T-helper 17 cell (primary cell): ENCODE measurements at regions not wholly inside any gene's neighbourhood (a gene's known extent, or its start where the extent isn't known, plus 50 kb on each side); places are given as distances from the start of the nearest gene placed in this dataset.

Experiments
- ATAC-seq: fragments of 150-1000 bp; cut with Tn5 transposase; 2 replicates; pipeline ENCODE4 v1.10.0; 2021; ENCODE audit warnings: mild to moderate bottlenecking, moderate library complexity
- DNase-seq, 3 donors: peaks; one replicate each; pipeline versions ENCODE4 v3.0.0 to v3.0.0-alpha.2; 2020 to 2021
- H3K9me3 ChIP-seq: one replicate; pipeline ENCODE4 v1.7.0; 2013; ENCODE audit warnings: low read length, mild to moderate bottlenecking; ENCODE audit not compliant: control insufficient read depth, poor library complexity, severe bottlenecking
- H3K27ac Mint-ChIP-seq: one replicate; pipeline ENCODE4 v1.8.0; 2022; ENCODE audit warnings: mild to moderate bottlenecking, moderate library complexity, mixed read lengths
- H3K27me3 Mint-ChIP-seq: one replicate; pipeline ENCODE4 v1.8.0; 2022; ENCODE audit warnings: mixed read lengths
- H3K36me3 Mint-ChIP-seq: one replicate; pipeline ENCODE4 v1.8.0; 2022; ENCODE audit warnings: low read depth, mixed read lengths
- H3K4me1 Mint-ChIP-seq: one replicate; pipeline ENCODE4 v1.8.0; 2022; ENCODE audit warnings: mild to moderate bottlenecking, mixed read lengths
- H3K4me3 Mint-ChIP-seq: one replicate; pipeline ENCODE4 v1.8.0; 2022; ENCODE audit warnings: mild to moderate bottlenecking, moderate library complexity, mixed read lengths

DNA sequence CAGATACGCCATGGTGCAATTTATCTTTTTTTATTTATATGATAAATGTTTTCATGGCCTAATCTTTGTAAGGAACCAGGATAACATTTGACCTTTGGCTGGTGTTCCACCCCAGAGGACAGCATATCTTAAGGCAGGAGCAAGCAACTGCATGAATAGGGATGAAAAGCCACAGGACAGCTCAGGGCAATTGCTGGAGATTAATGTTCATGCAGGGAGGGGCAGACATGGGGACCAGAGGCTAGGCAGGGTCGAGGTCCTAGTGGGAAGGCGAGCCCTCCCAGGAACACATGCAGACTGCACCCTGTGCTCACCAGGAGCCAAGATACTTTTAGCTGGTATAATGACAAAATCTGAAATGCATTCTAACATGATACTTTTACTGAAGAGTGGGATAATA is 74.4 kb upstream of the HAO2 start:
- peaks cover 41% of the 10 kb centered on the region for H3K27me3 Mint-ChIP-seq
- DNase-seq (no peak), ATAC-seq (no peak)
- H3K9me3 ChIP-seq: no peaks in the 10 kb centered on the region
- peaks cover 10% of the 10 kb centered on the region for H3K4me1 Mint-ChIP-seq
- H3K4me3 Mint-ChIP-seq: no peak overlapping the region
- H3K27ac Mint-ChIP-seq: no peak overlapping the region
- no peaks in the 10 kb centered on the region for H3K36me3 Mint-ChIP-seq

DNA sequence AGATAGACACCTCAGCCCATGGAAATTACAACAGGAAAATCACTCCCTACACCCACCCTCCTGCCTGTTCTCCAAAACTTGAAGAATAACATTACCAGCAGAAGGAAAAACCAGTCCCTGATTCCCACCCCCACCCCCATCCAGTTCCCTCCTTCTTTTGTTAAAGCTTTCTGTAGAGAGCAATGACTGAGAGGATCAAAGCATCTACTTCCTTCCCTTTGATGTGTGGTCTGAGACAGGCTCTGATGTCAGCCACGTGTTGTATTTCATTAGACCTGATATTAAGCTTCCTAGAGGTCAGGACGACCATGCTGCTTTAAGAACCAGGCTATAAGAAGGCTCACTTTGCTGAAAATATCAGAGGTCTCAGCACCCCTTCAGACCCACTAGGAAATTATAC is 73.9 kb upstream of the HAO2 start:
- no peaks in the 10 kb centered on the region for H3K9me3 ChIP-seq
- DNase-seq: no peak
- Mint-ChIP-seq H3K4me1 (peaks cover 10% of the 10 kb centered on the region), H3K27ac (no peak overlapping the region), H3K27me3 (peaks cover 39% of the 10 kb centered on the region), H3K4me3 (no peak overlapping the region), H3K36me3 (no peaks in the 10 kb centered on the region)
- peak; percentile 47 for ATAC-seq

DNA sequence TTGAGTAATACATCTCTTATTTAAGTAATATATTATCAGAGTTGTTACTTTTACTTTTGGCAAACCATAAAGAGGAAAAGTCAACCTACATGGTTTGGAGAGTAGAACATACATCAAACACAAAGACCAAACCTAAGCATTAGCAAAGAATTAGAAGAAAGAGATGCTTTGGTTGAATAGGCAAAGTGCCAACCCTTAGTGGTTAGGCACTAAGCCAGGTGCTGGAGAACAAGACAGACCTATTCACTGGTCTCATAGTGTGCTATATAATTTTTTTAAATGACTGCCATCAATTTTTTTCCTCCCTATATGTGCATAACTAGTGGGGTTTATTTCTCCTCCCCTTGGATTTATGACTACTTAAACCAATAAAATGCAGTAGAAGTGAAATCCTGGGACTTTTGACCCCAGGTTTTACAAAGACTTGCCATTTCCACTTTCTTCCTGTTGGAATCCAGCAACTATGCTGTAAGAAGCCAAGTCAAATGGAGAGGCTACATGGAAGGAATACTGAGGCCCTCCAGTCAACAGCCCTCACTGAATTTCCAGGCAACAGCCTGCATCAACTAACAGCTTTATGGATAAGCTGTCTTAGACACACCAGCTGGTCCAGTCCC is 69.8 kb upstream of the HAO2 start:
- H3K36me3 Mint-ChIP-seq: no peaks in the 10 kb centered on the region
- H3K27ac Mint-ChIP-seq: no peak overlapping the region
- H3K4me3 Mint-ChIP-seq: no peak overlapping the region
- ATAC-seq (no peak), DNase-seq (no peak)
- H3K4me1 Mint-ChIP-seq: peaks cover 6% of the 10 kb centered on the region
- no peaks in the 10 kb centered on the region for H3K9me3 ChIP-seq
- peaks cover 42% of the 10 kb centered on the region for H3K27me3 Mint-ChIP-seq

DNA sequence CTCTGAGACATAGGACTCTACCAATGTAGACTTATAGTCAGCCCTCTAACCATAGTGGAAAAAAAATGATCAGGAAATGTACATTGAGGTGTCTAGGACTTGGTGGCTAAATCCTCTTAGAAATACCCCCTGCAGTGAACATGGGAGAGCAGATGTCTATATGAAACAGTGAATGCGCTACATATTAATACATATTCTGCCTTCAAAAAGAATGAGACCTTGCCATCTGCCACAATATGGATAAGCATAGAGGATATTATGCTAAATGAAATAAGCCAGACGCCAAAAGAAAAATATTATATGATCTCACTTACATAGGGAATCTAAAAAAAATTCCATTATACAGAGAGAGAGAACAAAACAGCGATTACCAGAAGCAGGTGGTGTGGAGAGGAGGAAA is 66.6 kb upstream of the HAO2 start:
- ATAC-seq (no peak), DNase-seq (no peak)
- H3K9me3 ChIP-seq: no peaks in the 10 kb centered on the region
- H3K27me3 Mint-ChIP-seq: peaks cover 52% of the 10 kb centered on the region
- H3K36me3 Mint-ChIP-seq: peaks cover 2% of the 10 kb centered on the region
- no peaks in the 10 kb centered on the region for H3K4me1 Mint-ChIP-seq
- H3K27ac Mint-ChIP-seq: no peak overlapping the region
- no peak overlapping the region for H3K4me3 Mint-ChIP-seq

DNA sequence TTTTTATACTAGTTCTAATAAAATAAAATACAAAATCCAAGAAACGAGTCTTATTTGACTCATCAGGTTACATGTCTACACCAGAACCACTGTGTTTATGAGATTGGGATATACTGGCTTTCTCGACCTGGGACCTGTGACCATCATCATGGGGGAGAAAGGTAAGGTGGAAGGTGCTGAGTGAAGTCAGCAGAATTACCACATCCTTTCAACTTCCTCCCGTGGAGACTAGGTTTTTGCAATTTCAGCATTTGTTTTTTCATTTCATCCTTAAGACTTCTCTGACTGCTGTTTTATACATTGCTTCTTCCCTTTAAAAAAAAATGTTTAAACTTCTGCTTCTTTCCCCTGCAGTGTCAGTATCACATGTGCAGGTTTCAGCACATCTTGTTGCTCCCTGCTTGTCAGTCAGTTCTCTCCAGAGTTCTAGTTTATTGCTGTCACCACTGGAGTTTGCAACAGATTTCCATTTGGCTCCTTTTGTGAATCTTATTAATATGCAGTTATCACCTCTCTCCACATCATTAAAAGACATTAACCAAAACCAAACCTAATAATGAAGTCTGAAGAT is 60.4 kb upstream of the HAO2 start:
- ATAC-seq: no peak
- H3K27me3 Mint-ChIP-seq: peaks cover 65% of the 10 kb centered on the region

DNA sequence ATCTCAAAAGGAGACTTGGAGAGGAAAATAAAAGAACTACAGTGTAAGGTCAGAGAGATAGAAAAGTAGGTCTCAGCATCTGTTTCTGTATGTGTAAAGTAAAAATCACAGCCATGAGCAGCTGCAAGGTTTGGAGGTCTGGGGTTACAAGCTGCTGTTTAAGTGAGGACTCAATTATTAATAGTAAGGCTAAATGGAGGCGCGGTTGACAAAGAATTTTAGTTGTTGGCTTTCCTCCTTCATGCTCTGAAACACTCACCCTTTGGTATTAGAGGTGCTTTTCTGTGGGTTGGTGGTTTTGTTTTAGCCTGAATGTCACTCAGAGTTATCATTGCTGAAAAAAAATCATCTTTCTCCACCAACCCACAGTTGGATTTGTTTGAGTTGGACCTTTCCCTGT is 59.8 kb upstream of the HAO2 start:
- no peak for DNase-seq
- peaks cover 64% of the 10 kb centered on the region for H3K27me3 Mint-ChIP-seq
- no peak overlapping the region for H3K27ac Mint-ChIP-seq
- ATAC-seq: no peak
- H3K9me3 ChIP-seq: no peaks in the 10 kb centered on the region
- H3K4me3 Mint-ChIP-seq: no peak overlapping the region
- peaks cover 7% of the 10 kb centered on the region for H3K4me1 Mint-ChIP-seq
- peaks cover 2% of the 10 kb centered on the region for H3K36me3 Mint-ChIP-seq

More for the DNA sequence above, 60.4 kb upstream of the HAO2 start:
- no peak for DNase-seq
- no peaks in the 10 kb centered on the region for H3K9me3 ChIP-seq
- H3K27ac Mint-ChIP-seq: no peak overlapping the region
- peaks cover 2% of the 10 kb centered on the region for H3K36me3 Mint-ChIP-seq
- peaks cover 7% of the 10 kb centered on the region for H3K4me1 Mint-ChIP-seq
- H3K4me3 Mint-ChIP-seq: no peak overlapping the region

DNA sequence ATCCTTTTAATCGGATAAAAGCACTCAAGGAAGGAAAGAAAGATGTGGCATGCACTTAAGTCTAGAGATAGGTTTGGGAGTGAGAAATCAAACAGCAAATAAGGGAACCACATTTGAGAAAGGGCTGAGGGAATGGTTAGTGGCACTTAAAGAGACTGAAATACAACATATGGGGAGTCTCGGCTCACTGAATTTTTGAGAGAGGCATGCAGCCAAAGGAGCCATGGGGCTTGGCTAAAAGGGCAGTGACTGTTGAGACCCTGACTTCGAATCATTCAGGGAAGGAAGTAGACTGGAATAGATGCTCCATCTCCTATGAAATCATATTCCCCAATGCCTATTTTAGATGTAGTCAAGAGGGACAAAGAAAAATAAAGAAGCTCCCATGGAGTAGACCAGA is 58.3 kb upstream of the HAO2 start:
- Mint-ChIP-seq H3K4me1 (peaks cover 7% of the 10 kb centered on the region), H3K4me3 (no peak overlapping the region), H3K27me3 (peaks cover 71% of the 10 kb centered on the region), H3K36me3 (peaks cover 4% of the 10 kb centered on the region), H3K27ac (no peak overlapping the region)
- ATAC-seq (no peak), DNase-seq (no peak)
- H3K9me3 ChIP-seq: no peaks in the 10 kb centered on the region

DNA sequence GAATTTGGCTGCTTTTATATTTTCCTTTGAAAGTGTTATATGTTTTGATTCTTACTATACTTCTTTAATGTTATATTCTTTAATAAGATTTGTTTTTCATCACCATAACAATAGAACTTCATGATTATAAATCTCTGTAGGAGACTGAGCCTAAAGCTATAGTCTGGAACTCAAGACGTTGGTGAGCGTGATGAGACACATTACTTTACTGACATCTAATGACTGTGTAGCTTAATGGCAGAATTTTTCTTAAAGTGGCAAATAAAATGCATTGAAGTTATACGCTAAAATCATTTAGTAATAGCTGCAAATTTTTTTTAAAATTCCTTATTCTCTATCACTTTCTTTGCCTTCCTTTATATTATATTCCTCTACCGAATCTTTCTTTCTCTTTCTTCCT is 56.1 kb upstream of the HAO2 start:
- peaks cover 2% of the 10 kb centered on the region for H3K36me3 Mint-ChIP-seq
- no peak overlapping the region for H3K4me3 Mint-ChIP-seq
- H3K9me3 ChIP-seq: no peaks in the 10 kb centered on the region
- H3K4me1 Mint-ChIP-seq: peaks cover 7% of the 10 kb centered on the region
- DNase-seq: no peak
- no peak for ATAC-seq
- no peak overlapping the region for H3K27ac Mint-ChIP-seq
- H3K27me3 Mint-ChIP-seq: peaks cover 54% of the 10 kb centered on the region

DNA sequence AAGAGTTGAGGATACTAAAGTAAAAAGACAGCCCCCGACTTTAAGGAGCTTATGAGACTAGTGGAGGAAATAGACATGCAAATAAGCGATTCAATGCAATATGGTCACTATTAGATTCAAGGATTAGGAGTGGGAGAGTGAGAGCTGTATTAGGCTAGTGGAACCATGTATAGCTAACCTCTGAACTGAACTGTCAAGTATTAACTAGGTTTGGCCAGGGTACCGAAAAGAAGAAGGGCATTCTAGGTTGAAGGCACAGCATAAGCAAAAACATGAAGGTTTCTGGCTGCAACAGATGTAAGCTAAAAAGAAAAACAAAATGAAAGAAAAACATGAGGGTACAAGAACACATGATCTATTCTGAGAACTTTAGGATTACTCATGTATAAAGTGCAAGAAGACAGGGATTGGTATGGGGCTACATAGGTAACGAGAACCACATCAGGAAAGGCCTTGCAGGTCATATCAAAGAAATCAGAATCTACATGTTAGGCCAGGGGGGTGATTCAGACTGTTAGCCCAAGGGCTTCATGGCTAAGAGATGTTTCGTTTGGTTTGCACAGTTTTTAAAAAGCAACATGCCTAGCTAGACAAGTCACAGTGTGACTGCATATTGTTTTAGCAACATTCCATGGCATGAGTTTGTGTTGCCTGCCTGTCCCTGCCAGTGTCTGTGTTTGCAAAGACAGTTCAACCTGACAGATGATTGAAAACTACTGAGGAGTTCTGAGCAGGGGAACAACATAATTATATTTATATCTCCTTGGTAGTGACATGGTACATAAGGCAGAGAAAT is 54.4 kb upstream of the HAO2 start:
- no peak for DNase-seq
- no peaks in the 10 kb centered on the region for H3K9me3 ChIP-seq
- peaks cover 2% of the 10 kb centered on the region for H3K36me3 Mint-ChIP-seq
- no peak overlapping the region for H3K27ac Mint-ChIP-seq
- H3K4me1 Mint-ChIP-seq: no peaks in the 10 kb centered on the region
- H3K4me3 Mint-ChIP-seq: no peak overlapping the region
- ATAC-seq: no peak
- peaks cover 43% of the 10 kb centered on the region for H3K27me3 Mint-ChIP-seq

DNA sequence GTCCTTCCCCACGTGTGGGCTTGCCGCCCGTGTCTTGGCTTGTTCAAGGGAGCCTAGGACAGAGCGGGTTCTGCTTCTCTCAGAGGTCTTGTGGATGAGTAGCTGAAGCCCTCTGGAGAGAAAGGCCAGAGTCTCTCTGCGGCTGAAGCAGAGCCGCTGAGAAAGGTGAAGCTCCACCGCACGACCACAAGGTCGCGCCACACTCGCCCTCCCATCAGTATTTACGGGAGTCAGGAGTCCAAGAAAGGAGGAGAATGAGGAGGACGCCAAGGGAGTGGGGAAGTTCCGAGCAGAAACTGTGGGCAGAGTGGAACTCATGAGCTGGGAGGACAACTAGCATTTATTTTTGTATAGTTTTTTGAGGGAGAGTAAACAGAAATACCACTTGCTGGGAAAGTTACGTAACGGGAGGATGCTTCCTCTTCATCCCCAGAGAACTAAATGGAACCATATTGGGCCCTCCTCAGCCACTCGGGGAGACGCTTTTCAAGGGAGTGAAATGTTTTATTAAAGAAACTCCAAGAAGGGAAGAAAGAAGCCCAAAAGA is 51.6 kb upstream of the HAO2 start:
- H3K27ac Mint-ChIP-seq: no peak overlapping the region

DNA sequence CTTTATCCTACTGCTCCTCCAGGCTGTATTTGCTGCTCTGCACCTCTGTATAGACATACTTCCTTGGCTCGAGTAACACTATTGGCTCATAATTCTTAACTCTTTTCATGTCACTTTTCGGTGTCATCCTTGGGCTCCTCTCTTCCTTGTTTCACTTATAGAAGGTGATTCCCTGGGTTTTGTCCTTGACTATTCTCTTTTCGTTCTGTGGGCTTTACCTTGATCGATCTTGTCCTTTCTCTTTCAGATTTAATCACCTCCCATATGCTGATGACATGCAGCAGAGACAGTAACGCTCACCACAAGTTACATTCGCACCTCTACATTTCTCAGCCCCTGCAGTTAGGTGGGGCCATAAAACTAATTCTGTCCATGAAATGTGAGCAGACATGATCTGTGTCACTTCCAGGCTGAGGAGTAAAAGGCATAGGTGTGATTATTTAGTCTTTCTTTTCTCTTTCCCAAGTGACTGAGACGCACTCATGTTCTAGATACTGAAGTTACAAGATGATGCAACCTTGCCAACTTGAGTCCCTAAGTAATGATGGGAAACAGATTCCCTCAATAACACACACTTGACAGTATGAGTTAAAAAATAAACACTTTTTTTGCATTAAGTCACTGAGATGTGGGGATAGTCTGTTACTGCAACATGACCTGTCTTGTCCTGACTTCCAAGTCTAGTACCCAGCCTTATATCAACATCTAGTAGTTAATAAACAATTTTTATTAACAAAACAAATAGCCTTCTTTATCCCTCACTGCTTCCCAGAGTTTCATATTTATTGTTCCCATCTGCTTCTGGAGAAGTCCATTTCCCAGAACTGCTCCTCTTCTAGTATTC is 49.9 kb upstream of the HAO2 start:
- peaks cover 2% of the 10 kb centered on the region for H3K4me1 Mint-ChIP-seq
- H3K27me3 Mint-ChIP-seq: peaks cover 21% of the 10 kb centered on the region
- peaks cover 2% of the 10 kb centered on the region for H3K36me3 Mint-ChIP-seq
- DNase-seq (no peak), ATAC-seq (no peak)
- no peak overlapping the region for H3K27ac Mint-ChIP-seq
- H3K4me3 Mint-ChIP-seq: no peak overlapping the region
- no peaks in the 10 kb centered on the region for H3K9me3 ChIP-seq

More for the DNA sequence above, 51.6 kb upstream of the HAO2 start:
- DNase-seq (no peak), ATAC-seq (no peak)
- H3K27me3 Mint-ChIP-seq: peaks cover 29% of the 10 kb centered on the region
- H3K4me3 Mint-ChIP-seq: no peak overlapping the region
- H3K4me1 Mint-ChIP-seq: no peaks in the 10 kb centered on the region
- H3K36me3 Mint-ChIP-seq: peaks cover 2% of the 10 kb centered on the region
- H3K9me3 ChIP-seq: no peaks in the 10 kb centered on the region
